Keratinocyte (primary cell): ENCODE measurements at regions not wholly inside any gene's neighbourhood (a gene's known extent, or its start where the extent isn't known, plus 50 kb on each side); places are given as distances from the start of the nearest gene placed in this dataset.

Experiments used
- CTCF ChIP-seq, 3 experiments: IDR thresholded peaks in 1 of 3; conservative IDR thresholded peaks in 1 of 3; optimal IDR thresholded peaks in 1 of 3; 2 replicates in 2 of 3; 3 replicates in 1 of 3; pipeline versions ENCODE3 to v1.5.1; 2011; ENCODE audit warnings: low read length in 3 of 3, mild to moderate bottlenecking in 3 of 3, moderate library complexity in 2 of 3, control low read depth in 1 of 3, inconsistent platforms in 1 of 3; ENCODE audit not compliant: insufficient read depth in 2 of 3; ENCODE audit errors: extremely low read depth in 1 of 3
- EZH2 ChIP-seq: IDR thresholded peaks from one replicate; pipeline ENCODE4 v1.6.1; 2012; ENCODE audit warnings: inconsistent platforms, mild to moderate bottlenecking, low read length, moderate library complexity

DNA sequence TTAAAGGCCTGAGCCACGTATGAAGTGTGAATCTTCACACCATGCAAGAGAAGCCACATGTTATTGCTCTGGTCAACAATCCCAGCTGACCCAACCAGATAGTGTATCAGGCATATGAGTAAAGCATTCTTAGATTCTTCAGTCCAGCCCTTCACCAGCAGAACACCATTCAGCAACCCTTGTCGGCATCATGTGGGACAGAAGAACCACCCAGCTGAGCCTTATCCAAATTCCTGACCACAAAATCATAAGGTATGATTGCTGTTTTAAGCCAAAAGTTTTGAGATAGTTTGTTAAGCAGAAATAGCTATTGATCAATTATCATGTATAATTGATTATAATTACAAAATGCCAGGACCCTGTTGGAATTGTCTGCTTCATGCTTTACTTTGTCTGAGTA, 664.9 kb downstream of the VRK1 start:
- TF ChIP-seq CTCF (optimal IDR thresholded peaks at IDR 0.05 in 1 of 3, IDR thresholded peaks at IDR 0.05 in 1 of 3, conservative IDR thresholded peaks at IDR 0.05 in 1 of 3; ENCODE audit: extremely low read depth in 1 of 3, insufficient read depth in 2 of 3, low read length in 3 of 3) (no peak), EZH2 (no peak)
